HepG2 (cell line): ENCODE measurements at regions not wholly inside any gene's neighbourhood (a gene's known extent, or its start where the extent isn't known, plus 50 kb on each side); places are given as distances from the start of the nearest gene placed in this dataset.

Source experiments
- ATAC-seq: fragments of 200-7000 bp; cut with Tn5 transposase; 3 replicates; pipeline ENCODE4 v1.9.1; 2020; ENCODE audit warnings: mild to moderate bottlenecking, moderate library complexity
- BruUV-seq: library from RNA; stranded (reverse); fragments of 400-500 nt; replicated peaks from 2 replicates; lab custom pipeline; 2021; lab: Mats Ljungman, UMichigan
- CTCF ChIA-PET: fragments of 300-600 bp; formaldehyde crosslinking; extraction: SDS; loops from one replicate; lab custom pipeline; 2021; ENCODE audit warnings: low total read pairs, inconsistent platforms, low intra/inter-chr PET ratio; lab: Yijun Ruan, JAX
- POLR2A ChIA-PET: fragments of 350-600 bp; sonication (Branson Sonifier 250); formaldehyde crosslinking; loops from one replicate; lab custom pipeline; 2020; ENCODE audit warnings: antibody characterized with exemption, inconsistent platforms; lab: Yijun Ruan, JAX
- DNase-seq: peaks from one replicate; pipeline ENCODE4 v3.0.0-alpha.2; 2015; ENCODE audit warnings: low spot score
- FAIRE-seq: peaks from 3 replicates; lab custom pipeline; 2011; peaks lifted over from hg19 to GRCh38; lab: Jason Lieb, UNC
- H2AFZ ChIP-seq: one replicate; pipeline ENCODE4 v1.6.1; 2011; ENCODE audit warnings: low read length, inconsistent platforms
- H3K27ac ChIP-seq: fragments of 300-600 bp; 3 replicates; pipeline ENCODE4 v1.8.0; 2011; ENCODE audit warnings: mixed run types, mild to moderate bottlenecking, mixed read lengths, low read length, inconsistent platforms; ENCODE audit not compliant: insufficient read depth; ENCODE audit errors: extremely low read length
- H3K27me3 ChIP-seq, 2 experiments: fragments of 200-600 bp in 1 of 2; 2 replicates in 1 of 2; 3 replicates in 1 of 2; pipeline versions ENCODE4 v1.6.0 to v1.8.0; 2011; ENCODE audit warnings: low read length in 2 of 2, mild to moderate bottlenecking in 2 of 2, moderate library complexity in 2 of 2, inconsistent platforms in 1 of 2; ENCODE audit not compliant: insufficient read depth in 2 of 2, control insufficient read depth in 1 of 2
- H3K36me3 ChIP-seq, 2 experiments: fragments of 200-600 bp in 1 of 2; replicated peaks in 1 of 2; 2 replicates in 1 of 2; 3 replicates in 1 of 2; pipeline versions ENCODE4 v1.5.1 to v1.8.0; 2011; ENCODE audit warnings: low read length in 2 of 2, inconsistent platforms in 1 of 2; ENCODE audit not compliant: insufficient read depth in 2 of 2, control insufficient read depth in 1 of 2
- H3K4me1 ChIP-seq: 2 replicates; pipeline ENCODE4 v1.5.1; 2012; ENCODE audit warnings: low read length, inconsistent platforms; ENCODE audit not compliant: insufficient read depth
- H3K4me2 ChIP-seq: 2 replicates; pipeline ENCODE4 v1.6.0; 2011; ENCODE audit warnings: low read depth, low read length, inconsistent platforms
- H3K4me3 ChIP-seq, 3 experiments: fragments of 200-600 bp in 1 of 3; sonication (generic), shearing (Covaris generic) in 1 of 3; replicated peaks in 1 of 3; 2 replicates each; pipeline ENCODE4 v1.5.1; 2011 to 2016; ENCODE audit warnings: low read length in 3 of 3, inconsistent platforms in 2 of 3, low read depth in 2 of 3, mild to moderate bottlenecking in 2 of 3, control low read depth in 1 of 3, mixed read lengths in 1 of 3; ENCODE audit not compliant: insufficient read depth in 1 of 3
- H3K79me2 ChIP-seq: one replicate; pipeline ENCODE4 v1.6.1; 2011; ENCODE audit warnings: low read length, inconsistent platforms; ENCODE audit not compliant: insufficient read depth
- H3K9ac ChIP-seq: 2 replicates; pipeline ENCODE4 v1.6.0; 2011; ENCODE audit warnings: mild to moderate bottlenecking, low read depth, low read length, inconsistent platforms; ENCODE audit not compliant: insufficient read depth
- H3K9me3 ChIP-seq: 2 replicates; pipeline ENCODE4 v1.5.1; 2012; ENCODE audit warnings: mild to moderate bottlenecking, low read length
- H4K20me1 ChIP-seq: 2 replicates; pipeline ENCODE4 v1.6.0; 2011; ENCODE audit warnings: inconsistent platforms, mild to moderate bottlenecking, low read length, moderate library complexity; ENCODE audit not compliant: insufficient read depth
- CEBPB ChIP-seq: IDR thresholded peaks from 2 replicates; pipeline ENCODE4 v1.6.1; 2011; ENCODE audit warnings: low read depth, low read length, improper control_type of control experiment, borderline replicate concordance
- DMAP1 ChIP-seq: IDR thresholded peaks from 2 replicates; pipeline ENCODE4 v1.6.1; 2016
- E2F1 ChIP-seq: sonication (generic); formaldehyde crosslinking; IDR thresholded peaks from 2 replicates; pipeline ENCODE4 v1.5.0; 2020; ENCODE audit warnings: missing genetic modification reagents
- EP300 ChIP-seq, 3 experiments: sonication (generic) in 1 of 3; formaldehyde crosslinking in 1 of 3; IDR thresholded peaks; 2 replicates each; pipeline versions ENCODE4 v1.5.1 to v1.6.1; 2011 to 2020; ENCODE audit warnings: low read depth in 2 of 3, low read length in 2 of 3, borderline replicate concordance in 1 of 3, improper control_type of control experiment in 1 of 3, mild to moderate bottlenecking in 1 of 3, missing genetic modification reagents in 1 of 3, moderate library complexity in 1 of 3
- HNF4G ChIP-seq, 2 experiments: sonication (generic) in 1 of 2; formaldehyde crosslinking in 1 of 2; IDR thresholded peaks; 2 replicates each; pipeline versions ENCODE4 v1.4.0 to v1.6.1; 2011 to 2020; ENCODE audit warnings: borderline replicate concordance in 2 of 2, low read depth in 2 of 2, mild to moderate bottlenecking in 2 of 2, low read length in 1 of 2, missing genetic modification reagents in 1 of 2, moderate library complexity in 1 of 2
- HOXD1 ChIP-seq: sonication (generic); formaldehyde crosslinking; IDR thresholded peaks from 2 replicates; pipeline ENCODE4 v1.5.0; 2020; ENCODE audit warnings: missing genetic modification reagents
- MAFF ChIP-seq: IDR thresholded peaks from 2 replicates; pipeline ENCODE4 v1.6.1; 2011; ENCODE audit warnings: low read depth, low read length, improper control_type of control experiment
- NKX3-1 ChIP-seq: sonication (generic); formaldehyde crosslinking; IDR thresholded peaks from 2 replicates; pipeline ENCODE4 v1.5.0; 2020; ENCODE audit warnings: missing genetic modification reagents
- NR2C2 ChIP-seq: sonication (generic); formaldehyde crosslinking; IDR thresholded peaks from 2 replicates; pipeline ENCODE4 v1.4.0; 2020; ENCODE audit warnings: missing genetic modification reagents, mild to moderate bottlenecking, moderate library complexity, borderline replicate concordance
- PHF5A ChIP-seq: IDR thresholded peaks from one replicate; pipeline ENCODE4 v1.6.1; 2018; ENCODE audit warnings: low read depth, missing genetic modification reagents; ENCODE audit not compliant: unreplicated experiment
- POLR2AphosphoS5 ChIP-seq: IDR thresholded peaks from 2 replicates; pipeline ENCODE4 v1.6.1; 2012; ENCODE audit warnings: low read depth, low read length
- SALL2 ChIP-seq: sonication (generic); formaldehyde crosslinking; IDR thresholded peaks from 2 replicates; pipeline ENCODE4 v1.8.1; 2023; ENCODE audit warnings: mild to moderate bottlenecking, missing genetic modification reagents, inconsistent platforms
- STAT5B ChIP-seq: sonication (generic); formaldehyde crosslinking; IDR thresholded peaks from 2 replicates; pipeline ENCODE4 v1.4.0; 2020; ENCODE audit warnings: missing genetic modification reagents
- ZNF232 ChIP-seq: sonication (generic); formaldehyde crosslinking; IDR thresholded peaks from 2 replicates; pipeline ENCODE4 v1.4.0; 2020; ENCODE audit warnings: missing genetic modification reagents, borderline replicate concordance
- ZNF431 ChIP-seq: sonication (generic); formaldehyde crosslinking; IDR thresholded peaks from 2 replicates; pipeline ENCODE4 v1.9.0; 2022; ENCODE audit warnings: missing genetic modification reagents, low read depth, mild to moderate bottlenecking, borderline replicate concordance
- ZNF468 ChIP-seq: sonication (generic); formaldehyde crosslinking; IDR thresholded peaks from 2 replicates; pipeline ENCODE4 v1.8.0; 2022; ENCODE audit warnings: mild to moderate bottlenecking, moderate library complexity, missing genetic modification reagents
- ZNF746 ChIP-seq: sonication (generic); formaldehyde crosslinking; IDR thresholded peaks from 2 replicates; pipeline ENCODE4 v1.8.0; 2022; ENCODE audit warnings: mild to moderate bottlenecking, missing genetic modification reagents
- in situ Hi-C: cut with HindIII; loops from 2 replicates; pipeline ENCODE4 v1.10.0; 2017; ENCODE audit warnings: low pct_unique_long_range_greater_than_20kb; ENCODE audit not compliant: extremely low pct_ligation_motif_present
- intact Hi-C: fragments of 100-400 bp; cut with micrococcal nuclease; formaldehyde crosslinking; loops from one replicate; pipeline ENCODE4 v1.10.0; 2022; ENCODE audit not compliant: unreplicated experiment

DNA sequence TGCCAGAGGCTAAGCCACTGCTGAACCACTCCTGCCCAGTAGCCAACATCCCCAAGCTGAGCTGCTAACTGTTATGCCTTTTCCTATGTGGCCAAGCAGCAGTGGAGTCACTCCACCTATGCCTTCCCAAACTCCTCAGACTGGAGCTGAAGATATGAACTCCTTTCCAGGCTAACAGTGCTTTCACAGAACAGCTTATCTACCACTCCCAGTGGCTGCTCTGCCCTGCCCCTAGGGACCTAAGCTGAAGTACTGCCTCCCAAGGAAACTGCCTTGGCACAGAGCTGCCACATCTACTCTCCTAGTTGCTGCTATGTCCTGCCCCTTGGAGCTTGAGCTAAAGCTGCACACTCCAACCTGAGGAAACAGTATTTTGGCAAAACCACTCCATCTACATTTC lies 275.9 kb downstream of the RBM43 start:
- H3K9me3 ChIP-seq, result peaks cover 32% of the 10 kb centered on the region
- no peak for ATAC-seq
- BruUV-seq, result no TSS peak

More for the DNA sequence above, 275.9 kb downstream of the RBM43 start:
- H3K4me1 ChIP-seq, result no peaks in the 10 kb centered on the region
- no peak overlapping the region for H2AFZ ChIP-seq
- TF ChIP-seq E2F1 (CRISPR knock-in tag) (no peak), ZNF232 (CRISPR knock-in tag) (no peak), SALL2 (no peak), NKX3-1 (no peak), HOXD1 (CRISPR knock-in tag) (no peak), NR2C2 (CRISPR knock-in tag) (no peak), HNF4G (IDR thresholded peaks at IDR 0.05; ENCODE audit: borderline replicate concordance, low read depth, low read length) (no peak), HNF4G (CRISPR knock-in tag; IDR thresholded peaks at IDR 0.05; ENCODE audit: borderline replicate concordance, low read depth) (no peak), DMAP1 (CRISPR knock-in tag) (no peak), ZNF746 (CRISPR knock-in tag) (no peak), STAT5B (CRISPR knock-in tag) (no peak), CEBPB (no peak), MAFF (no peak), ZNF468 (no peak), EP300 (IDR thresholded peaks at IDR 0.05; ENCODE audit: low read depth in 2 of 2, low read length in 2 of 2) (no peak), EP300 (CRISPR knock-in tag; IDR thresholded peaks at IDR 0.05; ENCODE audit: borderline replicate concordance) (no peak), ZNF431 (CRISPR knock-in tag) (no peak), PHF5A (CRISPR knock-in tag) (no peak), POLR2AphosphoS5 (no peak)
- no peak overlapping the region for H3K9ac ChIP-seq
- H3K36me3 ChIP-seq, result no peaks in the 10 kb centered on the region
- no peak for FAIRE-seq
- POLR2A ChIA-PET, result no interaction called here
- H4K20me1 ChIP-seq, result no peaks in the 10 kb centered on the region
- H3K27me3 ChIP-seq, result no peaks in the 10 kb centered on the region
- no peak for DNase-seq
- CTCF ChIA-PET, result no interaction called here
- no peaks in the 10 kb centered on the region for H3K79me2 ChIP-seq
- H3K27ac ChIP-seq, result no peak overlapping the region
- no peak overlapping the region for H3K4me2 ChIP-seq
- intact Hi-C loops (no loop called here), in situ Hi-C loops (no loop called here)
- H3K4me3 ChIP-seq, result no peak overlapping the region
